Hepatocyte (in vitro differentiated cells): ENCODE measurements at regions not wholly inside any gene's neighbourhood (a gene's known extent, or its start where the extent isn't known, plus 50 kb on each side); places are given as distances from the start of the nearest gene placed in this dataset.

Source experiments
- CTCF ChIP-seq: fragments of 200-600 bp; sonication (generic); IDR thresholded peaks from 2 replicates; pipeline ENCODE4 v1.5.1; 2016; ENCODE audit warnings: antibody characterized with exemption, mild to moderate bottlenecking; ENCODE audit not compliant: poor library complexity
- EZH2 ChIP-seq: fragments of 200-600 bp; sonication (generic); IDR thresholded peaks from 2 replicates; pipeline ENCODE4 v1.6.1; 2016; ENCODE audit warnings: antibody characterized with exemption, mild to moderate bottlenecking, borderline replicate concordance
- EZH2phosphoT487 ChIP-seq: fragments of 200-600 bp; sonication (generic); IDR thresholded peaks from one replicate; pipeline ENCODE4 v1.6.1; 2018; ENCODE audit warnings: antibody characterized with exemption, mild to moderate bottlenecking, low read depth, moderate library complexity; ENCODE audit not compliant: unreplicated experiment, severe bottlenecking

DNA sequence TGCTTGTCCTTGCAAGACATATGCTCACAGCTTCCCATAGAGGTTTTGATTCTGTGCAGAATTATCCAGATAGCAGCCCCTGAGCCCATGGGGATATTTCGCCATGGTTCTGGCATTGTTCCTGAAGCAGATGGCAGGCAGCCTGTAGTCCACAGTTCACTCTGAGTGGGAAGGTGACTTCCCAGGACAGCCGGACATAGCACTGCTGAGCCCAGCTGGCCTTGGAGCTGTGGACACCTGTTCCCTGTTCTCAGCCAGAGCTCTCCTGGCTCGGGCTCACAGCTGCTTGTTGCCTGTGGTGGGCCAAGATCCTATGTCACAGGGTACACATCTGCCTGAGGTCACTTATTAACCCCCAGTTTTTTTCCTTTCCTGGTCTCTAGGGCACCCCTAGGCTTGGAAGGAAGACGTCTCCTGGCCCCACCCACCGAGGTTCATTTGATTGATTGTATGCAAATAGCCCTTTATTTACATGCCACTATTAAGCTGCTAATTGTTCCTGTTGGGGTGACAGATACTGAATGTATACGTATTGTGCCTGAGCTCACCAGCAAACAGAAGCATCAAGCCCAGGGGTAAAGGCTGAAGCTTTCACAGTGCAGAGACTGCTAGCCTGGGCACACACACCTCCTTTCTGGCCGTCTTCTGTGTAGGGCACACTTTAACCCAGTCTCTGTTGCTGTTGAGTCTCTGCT lies 96.6 kb upstream of the DMRT1 start:
- TF ChIP-seq CTCF (no peak), EZH2 (no peak), EZH2phosphoT487 (no peak)
